Body of pancreas (tissue), 4 donors: ENCODE measurements at regions not wholly inside any gene's neighbourhood (a gene's known extent, or its start where the extent isn't known, plus 50 kb on each side); places are given as distances from the start of the nearest gene placed in this dataset.
"Not testable (repeated sequence)": the region's sequence is repeated elsewhere in the genome, so short reads cannot be mapped to it uniquely, and the experiment has no call there.

Experiments used
- POLR2A ChIP-seq, 3 donors: fragments of 450-650 bp; IDR thresholded peaks; one replicate each; pipeline ENCODE4 v1.6.1; 2016; ENCODE audit warnings: antibody characterized with exemption in 3 of 3, mild to moderate bottlenecking in 2 of 3
- TF ChIP-seq, protein P1 (sequence below), 7 experiments: fragments of 450-650 bp in 4 of 7; fragments of 200-600 bp in 3 of 7; sonication (generic) in 3 of 7; IDR thresholded peaks; one replicate each; pipeline ENCODE4 v1.5.1; 2016 to 2019; ENCODE audit warnings: antibody characterized with exemption in 7 of 7

DNA sequence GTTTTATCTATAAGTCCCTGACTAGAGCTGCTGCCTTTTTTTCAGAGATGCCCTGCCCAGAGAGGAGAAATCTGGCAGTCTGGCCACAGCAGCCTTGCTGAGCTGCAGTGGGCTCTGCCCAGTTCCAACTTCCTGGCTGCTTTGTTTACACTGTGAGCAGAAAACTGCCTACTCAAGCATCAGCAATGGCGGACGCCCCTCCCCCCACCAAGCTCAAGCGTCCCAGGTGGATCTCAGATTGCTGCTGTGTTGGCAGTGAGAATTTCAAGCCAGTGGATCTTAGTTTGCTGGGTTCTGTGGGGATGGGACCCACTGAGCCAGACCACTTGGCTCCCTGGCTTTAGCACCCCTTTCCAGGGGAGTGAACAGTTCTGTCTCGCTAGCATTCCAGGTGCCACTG, 247.9 kb upstream of the PGRMC2 start:
- TF ChIP-seq, protein P1, sequence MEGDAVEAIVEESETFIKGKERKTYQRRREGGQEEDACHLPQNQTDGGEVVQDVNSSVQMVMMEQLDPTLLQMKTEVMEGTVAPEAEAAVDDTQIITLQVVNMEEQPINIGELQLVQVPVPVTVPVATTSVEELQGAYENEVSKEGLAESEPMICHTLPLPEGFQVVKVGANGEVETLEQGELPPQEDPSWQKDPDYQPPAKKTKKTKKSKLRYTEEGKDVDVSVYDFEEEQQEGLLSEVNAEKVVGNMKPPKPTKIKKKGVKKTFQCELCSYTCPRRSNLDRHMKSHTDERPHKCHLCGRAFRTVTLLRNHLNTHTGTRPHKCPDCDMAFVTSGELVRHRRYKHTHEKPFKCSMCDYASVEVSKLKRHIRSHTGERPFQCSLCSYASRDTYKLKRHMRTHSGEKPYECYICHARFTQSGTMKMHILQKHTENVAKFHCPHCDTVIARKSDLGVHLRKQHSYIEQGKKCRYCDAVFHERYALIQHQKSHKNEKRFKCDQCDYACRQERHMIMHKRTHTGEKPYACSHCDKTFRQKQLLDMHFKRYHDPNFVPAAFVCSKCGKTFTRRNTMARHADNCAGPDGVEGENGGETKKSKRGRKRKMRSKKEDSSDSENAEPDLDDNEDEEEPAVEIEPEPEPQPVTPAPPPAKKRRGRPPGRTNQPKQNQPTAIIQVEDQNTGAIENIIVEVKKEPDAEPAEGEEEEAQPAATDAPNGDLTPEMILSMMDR (IDR thresholded peaks at IDR 0.05), result not testable (repeated sequence)
- not testable (repeated sequence) for TF ChIP-seq POLR2A (IDR thresholded peaks at IDR 0.05)
